Islet precursor cell (in vitro differentiated cells): ENCODE measurements at regions not wholly inside any gene's neighbourhood (a gene's known extent, or its start where the extent isn't known, plus 50 kb on each side); places are given as distances from the start of the nearest gene placed in this dataset.
"Not testable (repeated sequence)": the region's sequence is repeated elsewhere in the genome, so short reads cannot be mapped to it uniquely, and the experiment has no call there.

Experiments used
- DNase-seq: peaks from one replicate; pipeline ENCODE4 v3.0.0-alpha.2; 2018

DNA sequence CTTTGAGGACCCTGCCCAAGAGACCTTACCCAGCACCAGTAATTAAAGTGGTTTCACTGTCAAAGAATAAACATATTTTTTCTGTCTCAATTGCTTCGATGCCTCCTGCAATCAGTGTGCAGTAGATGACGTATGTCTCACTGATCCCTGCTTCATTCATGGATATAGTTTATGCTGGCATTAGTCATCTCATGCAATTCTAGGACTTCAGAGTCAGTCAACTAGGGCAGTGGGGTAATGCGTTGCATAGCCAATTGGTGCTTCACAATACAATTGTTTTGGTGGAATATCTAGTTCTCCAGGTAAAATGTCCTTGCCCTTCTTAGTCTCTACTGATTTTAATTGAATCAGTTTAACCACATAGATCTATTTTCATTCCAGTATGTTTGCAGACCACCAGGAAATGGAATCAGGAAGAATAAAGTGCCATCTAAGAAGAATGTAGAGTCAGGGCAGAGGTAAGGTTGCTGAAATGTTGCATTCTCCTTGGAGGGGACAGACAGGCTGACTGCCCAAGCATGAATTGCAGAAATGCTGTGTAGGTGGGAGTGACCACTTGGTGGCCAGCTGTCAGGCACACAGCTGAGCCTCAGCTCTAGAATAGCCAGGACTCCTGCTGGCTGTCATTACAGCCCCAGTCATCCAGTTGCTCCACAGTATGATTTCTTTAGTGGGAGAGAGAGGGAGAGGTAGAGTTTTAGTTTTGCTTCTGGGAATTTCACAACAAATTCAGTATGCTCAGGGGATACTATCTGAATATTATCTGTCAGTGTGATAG lies 73.5 kb upstream of the MEGF10 start:
- peak; percentile 66 for DNase-seq

DNA sequence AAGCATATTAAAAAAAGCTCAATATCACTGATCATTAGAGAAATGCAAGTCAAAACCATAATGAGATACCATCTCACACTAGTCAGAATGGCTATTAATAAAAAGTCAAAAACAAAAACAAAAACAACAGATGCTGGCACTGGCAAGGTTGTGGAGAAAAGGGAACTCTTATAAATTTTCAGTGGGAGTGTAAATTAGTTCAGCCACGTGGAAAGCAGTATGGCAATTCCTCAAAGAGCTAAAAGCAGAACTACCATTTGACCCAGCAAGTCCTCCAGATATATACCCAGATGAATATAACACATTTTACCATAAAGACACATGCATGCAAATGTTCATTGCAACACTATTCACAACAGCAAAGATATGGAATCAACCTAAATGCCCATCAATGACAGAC lies 68.7 kb upstream of the MEGF10 start:
- DNase-seq, result not testable (repeated sequence)

DNA sequence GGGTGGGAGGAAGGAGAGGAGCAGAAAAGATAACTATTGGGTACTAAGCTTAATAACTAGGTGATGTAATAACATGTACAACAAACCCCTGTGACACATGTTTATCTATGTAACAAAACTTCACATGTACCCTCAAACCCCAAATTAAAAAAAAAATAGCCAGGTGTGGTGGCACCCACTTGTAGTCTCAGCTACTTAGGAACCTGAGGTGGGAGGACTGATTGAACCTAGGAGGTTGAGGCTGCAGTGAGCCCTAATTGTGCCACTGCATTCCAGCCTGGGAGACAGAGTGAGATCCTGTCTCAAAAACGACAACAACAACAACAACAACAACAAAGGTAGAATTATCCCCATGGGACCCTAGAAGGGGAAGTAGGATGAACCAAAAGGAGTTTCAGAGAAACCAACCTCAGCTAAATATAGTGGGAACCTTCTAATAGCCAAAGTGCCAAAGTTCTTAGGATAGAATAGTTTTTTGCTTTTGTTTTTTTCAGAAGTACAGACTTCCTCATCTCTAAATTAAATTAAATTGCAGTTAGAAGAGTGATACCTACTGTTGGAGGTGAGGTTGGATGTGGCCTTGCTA lies 67.9 kb upstream of the MEGF10 start:
- not testable (repeated sequence) for DNase-seq

DNA sequence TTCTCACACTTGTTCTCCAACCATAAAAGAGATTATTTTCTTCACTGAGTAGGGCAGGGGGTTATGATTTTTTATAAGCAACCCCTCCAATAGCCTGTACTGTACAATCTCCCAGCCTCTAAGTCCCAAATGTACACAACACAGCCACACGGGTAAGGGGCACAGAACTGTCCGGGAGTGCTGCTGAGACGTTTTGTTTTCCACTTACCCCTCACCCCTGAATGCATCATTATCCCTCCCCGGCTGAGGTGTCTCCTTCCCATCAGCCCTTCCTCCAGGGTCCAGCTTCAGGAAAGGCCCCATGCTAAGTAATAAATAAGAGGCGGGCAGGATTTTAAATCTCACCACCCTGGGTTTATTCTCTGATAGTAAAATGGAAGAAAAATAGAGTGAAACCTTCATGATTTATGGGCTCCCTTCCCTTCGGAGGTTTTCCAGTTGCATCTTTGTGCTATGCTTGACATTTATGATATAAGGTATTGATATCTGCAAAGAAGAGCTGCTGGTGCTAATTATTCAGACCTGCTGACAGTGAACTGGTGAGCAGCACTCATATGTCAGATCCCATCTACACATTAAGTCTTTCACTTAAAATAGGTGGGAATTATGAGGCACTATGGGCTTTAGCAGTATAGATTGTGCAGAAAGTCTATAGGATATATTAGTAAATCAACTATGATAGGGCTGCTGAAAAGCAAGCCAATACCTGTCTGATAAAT lies 67.2 kb upstream of the MEGF10 start:
- no peak for DNase-seq

- no peak for DNase-seq
Measured at GRCh38 chr5:127227881-127228280, 62.7 kb upstream of the MEGF10 start.

GRCh38 chr5:127228540-127229184 lies 61.9 kb upstream of the MEGF10 start:
- peak; percentile 81 for DNase-seq

- DNase-seq, result peak; percentile 86
Measured at GRCh38 chr5:127229185-127229889, 61.3 kb upstream of the MEGF10 start.

DNA sequence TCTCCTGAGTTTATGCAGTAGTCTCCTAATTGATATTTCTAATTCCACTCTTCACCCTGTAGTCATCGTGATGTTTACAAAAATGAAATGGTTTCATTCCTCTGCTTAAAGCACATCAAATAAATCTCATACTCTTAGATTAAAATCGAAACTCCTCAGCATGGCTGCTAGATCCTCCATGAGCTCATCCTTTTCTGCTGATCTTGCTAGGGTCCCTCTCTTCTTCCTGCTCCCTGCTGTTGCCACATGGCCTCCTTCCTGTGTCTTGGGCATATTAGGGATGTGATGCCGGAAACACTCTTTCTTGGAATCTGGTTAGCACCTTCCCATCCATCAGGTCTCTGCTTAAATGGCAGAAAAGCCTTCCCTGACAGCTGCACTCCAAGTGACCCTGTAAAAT lies 59.5 kb upstream of the MEGF10 start:
- no peak for DNase-seq

- DNase-seq, result no peak
Measured at GRCh38 chr5:127233590-127233989, 57.0 kb upstream of the MEGF10 start.

DNA sequence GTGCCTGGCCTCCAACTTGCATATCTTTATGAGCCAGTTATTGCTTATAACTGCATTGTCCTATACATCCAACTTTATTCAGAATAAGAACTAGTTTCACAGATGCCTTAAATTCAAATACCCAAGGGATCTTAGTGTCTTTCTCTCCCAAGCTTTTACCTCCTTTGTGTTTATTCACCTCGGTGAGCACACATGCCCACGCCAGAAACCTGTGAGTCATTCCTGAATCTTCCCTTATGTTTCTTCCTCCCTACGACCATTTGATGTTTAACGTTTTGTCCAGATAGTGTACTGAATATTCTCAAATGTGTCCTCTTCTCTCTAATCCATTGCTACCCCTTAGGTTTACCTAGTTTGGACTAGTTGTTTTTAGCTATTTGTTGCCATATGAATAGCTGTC lies 55.5 kb upstream of the MEGF10 start:
- DNase-seq, result no peak

DNA sequence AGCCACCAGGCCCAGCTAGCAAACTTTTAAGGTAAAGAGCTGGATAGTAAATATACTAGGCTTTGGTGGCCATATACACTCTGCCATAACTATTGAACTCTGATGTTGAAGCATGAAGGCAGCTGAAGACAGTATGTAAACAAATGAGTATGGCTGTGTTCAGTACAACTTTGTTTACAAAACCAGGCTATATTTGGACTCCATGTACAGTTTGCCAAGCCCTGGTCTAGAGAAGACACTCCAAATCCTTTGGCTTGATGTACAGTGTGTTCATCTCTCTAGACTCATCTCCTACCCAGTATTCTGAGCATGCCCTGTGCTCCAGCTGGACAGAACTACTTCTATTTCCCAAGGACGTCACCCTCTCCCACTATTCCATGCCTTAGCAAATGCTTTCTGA lies 54.3 kb upstream of the MEGF10 start:
- no peak for DNase-seq
